Sigmoid colon (tissue), 6 donors: ENCODE measurements at regions not wholly inside any gene's neighbourhood (a gene's known extent, or its start where the extent isn't known, plus 50 kb on each side); places are given as distances from the start of the nearest gene placed in this dataset.

Experiments used
- DNase-seq: peaks from one replicate; pipeline ENCODE4 v3.0.0-alpha.2; 2019
- H3K27ac ChIP-seq, 4 donors: fragments of 200-600 bp; sonication (generic); one replicate each; pipeline ENCODE4 v1.5.1; 2016 to 2019; ENCODE audit warnings: mild to moderate bottlenecking in 1 of 4
- H3K27me3 ChIP-seq, 3 donors: fragments of 200-600 bp; sonication (generic); one replicate each; pipeline ENCODE4 v1.5.1; 2019; ENCODE audit warnings: mild to moderate bottlenecking in 1 of 3
- H3K36me3 ChIP-seq, 4 donors: fragments of 200-600 bp; sonication (generic); one replicate each; pipeline ENCODE4 v1.5.1; 2016 to 2019
- H3K4me1 ChIP-seq, 4 donors: fragments of 200-600 bp; sonication (generic); one replicate each; pipeline ENCODE4 v1.5.1; 2017 to 2019
- H3K4me3 ChIP-seq, 4 donors: fragments of 200-600 bp; sonication (generic); one replicate each; pipeline ENCODE4 v1.5.1; 2017 to 2019; ENCODE audit warnings: mild to moderate bottlenecking in 2 of 4, moderate library complexity in 1 of 4
- H3K9me3 ChIP-seq, 4 donors: fragments of 200-600 bp in 3 of 4; sonication (generic) in 3 of 4; one replicate each; pipeline versions ENCODE4 v1.5.1 to v1.6.1; 2013 to 2019
- CTCF ChIP-seq, 4 experiments: fragments of 450-650 bp in 3 of 4; fragments of 200-600 bp in 1 of 4; IDR thresholded peaks; one replicate each; pipeline ENCODE4 v1.5.1; 2016 to 2019; ENCODE audit warnings: antibody characterized with exemption in 4 of 4, mild to moderate bottlenecking in 3 of 4, moderate library complexity in 2 of 4
- EP300 ChIP-seq, 4 donors: sonication (generic); formaldehyde crosslinking; IDR thresholded peaks; one replicate each; pipeline ENCODE4 v1.6.1; 2017; ENCODE audit warnings: antibody characterized with exemption in 4 of 4
- POLR2A ChIP-seq, 2 donors: fragments of 450-650 bp; IDR thresholded peaks; one replicate each; pipeline ENCODE4 v1.6.1; 2016; ENCODE audit warnings: antibody characterized with exemption in 2 of 2, mild to moderate bottlenecking in 2 of 2, moderate library complexity in 2 of 2
- POLR2AphosphoS5 ChIP-seq, 4 donors: sonication (generic); formaldehyde crosslinking; IDR thresholded peaks; one replicate each; pipeline ENCODE4 v1.6.1; 2017; ENCODE audit warnings: antibody characterized with exemption in 4 of 4
- WGBS, 2 donors: extraction: QIAGEN DNeasy Blood & Tissue Kit; methylation state at CpG; one replicate each; pipeline ENCODE4 v1.1.7; 2013; 5-methylcytosine and 5-hydroxymethylcytosine counted together
- intact Hi-C: fragments of 100-400 bp; cut with DNase I; formaldehyde crosslinking; loops from one replicate; pipeline ENCODE4 v1.15.1; 2023
- donor health status: healthy with polysubstance abuse.
- donor health status: healthy.

- Histone ChIP-seq H3K27me3 (no peaks in the 10 kb centered on the region), H3K9me3 (peaks cover 0 to 3% (median 0%) of the 10 kb centered on the region in 4 donors), H3K27ac (no peak overlapping the region), H3K4me1 (no peaks in the 10 kb centered on the region), H3K4me3 (no peak overlapping the region), H3K36me3 (no peaks in the 10 kb centered on the region)
- 94 to 97% methylated on average over 2 of the region's 2 CpGs for WGBS, 2 donors
- TF ChIP-seq POLR2AphosphoS5 (IDR thresholded peaks at IDR 0.05) (no peak), POLR2A (IDR thresholded peaks at IDR 0.05) (no peak), EP300 (IDR thresholded peaks at IDR 0.05) (no peak), CTCF (IDR thresholded peaks at IDR 0.05) (no peak)
- intact Hi-C loops, result no loop called here
- DNase-seq, result no peak
Measured at GRCh38 chr3:40837300-40837699, 312.5 kb downstream of the ZNF621 start.

- H3K27me3 ChIP-seq, result no peaks in the 10 kb centered on the region
- no peaks in the 10 kb centered on the region for H3K36me3 ChIP-seq
- TF ChIP-seq CTCF (IDR thresholded peaks at IDR 0.05) (no peak), EP300 (IDR thresholded peaks at IDR 0.05) (no peak), POLR2AphosphoS5 (IDR thresholded peaks at IDR 0.05) (no peak), POLR2A (IDR thresholded peaks at IDR 0.05) (no peak)
- intact Hi-C loops, result no loop called here
- no peak overlapping the region for H3K4me3 ChIP-seq
- peaks cover 0 to 3% (median 0%) of the 10 kb centered on the region in 4 donors for H3K9me3 ChIP-seq
- H3K4me1 ChIP-seq, result no peaks in the 10 kb centered on the region
- DNase-seq, result no peak
- 87 to 95% methylated on average over 1 of the region's 1 CpG for WGBS, 2 donors
- no peak overlapping the region for H3K27ac ChIP-seq
Measured at GRCh38 chr3:40841131-40841530, 316.4 kb downstream of the ZNF621 start.

GRCh38 chr3:40841570-40842109, 316.9 kb downstream of the ZNF621 start:
- TF ChIP-seq EP300 (IDR thresholded peaks at IDR 0.05), result no peak
- TF ChIP-seq CTCF (IDR thresholded peaks at IDR 0.05), result no peak
- TF ChIP-seq POLR2A (IDR thresholded peaks at IDR 0.05), result no peak
- no peak for TF ChIP-seq POLR2AphosphoS5 (IDR thresholded peaks at IDR 0.05)
- Histone ChIP-seq H3K36me3 (no peaks in the 10 kb centered on the region), H3K4me3 (no peak overlapping the region), H3K27me3 (no peaks in the 10 kb centered on the region), H3K9me3 (peaks cover 0 to 3% (median 0%) of the 10 kb centered on the region in 4 donors), H3K4me1 (no peaks in the 10 kb centered on the region), H3K27ac (no peak overlapping the region)
- no peak for DNase-seq
- intact Hi-C loops, result no loop called here

- Histone ChIP-seq H3K27ac (no peak overlapping the region), H3K4me1 (no peaks in the 10 kb centered on the region), H3K27me3 (no peaks in the 10 kb centered on the region), H3K9me3 (no peaks in the 10 kb centered on the region), H3K4me3 (no peak overlapping the region), H3K36me3 (no peaks in the 10 kb centered on the region)
- intact Hi-C loops, result no loop called here
- no peak for TF ChIP-seq EP300 (IDR thresholded peaks at IDR 0.05)
- TF ChIP-seq CTCF (IDR thresholded peaks at IDR 0.05), result no peak
- TF ChIP-seq POLR2AphosphoS5 (IDR thresholded peaks at IDR 0.05), result no peak
- no peak for TF ChIP-seq POLR2A (IDR thresholded peaks at IDR 0.05)
- WGBS, 2 donors, result 96% methylated on average over 11 of the region's 11 CpGs
- DNase-seq, result no peak
Measured at GRCh38 chr3:40842714-40843113, 318.0 kb downstream of the ZNF621 start.

- WGBS, 2 donors, result 93 to 95% methylated on average over 2 of the region's 2 CpGs
- H3K27ac ChIP-seq, result no peak overlapping the region
- intact Hi-C loops, result no loop called here
Measured at GRCh38 chr3:40843208-40843624, 318.5 kb downstream of the ZNF621 start.

More at GRCh38 chr3:40843208-40843624, 318.5 kb downstream of the ZNF621 start:
- H3K4me1 ChIP-seq, result no peaks in the 10 kb centered on the region
- TF ChIP-seq POLR2AphosphoS5 (IDR thresholded peaks at IDR 0.05) (no peak), EP300 (IDR thresholded peaks at IDR 0.05) (no peak), POLR2A (IDR thresholded peaks at IDR 0.05) (no peak), CTCF (IDR thresholded peaks at IDR 0.05) (no peak)
- no peak overlapping the region for H3K4me3 ChIP-seq
- no peaks in the 10 kb centered on the region for H3K36me3 ChIP-seq
- no peaks in the 10 kb centered on the region for H3K9me3 ChIP-seq
- H3K27me3 ChIP-seq, result no peaks in the 10 kb centered on the region
- no peak for DNase-seq
